ENCODE measurements at regions not wholly inside any gene's neighbourhood (a gene's known extent, or its start where the extent isn't known, plus 50 kb on each side); places are given as distances from the start of the nearest gene placed in this dataset.

DNA sequence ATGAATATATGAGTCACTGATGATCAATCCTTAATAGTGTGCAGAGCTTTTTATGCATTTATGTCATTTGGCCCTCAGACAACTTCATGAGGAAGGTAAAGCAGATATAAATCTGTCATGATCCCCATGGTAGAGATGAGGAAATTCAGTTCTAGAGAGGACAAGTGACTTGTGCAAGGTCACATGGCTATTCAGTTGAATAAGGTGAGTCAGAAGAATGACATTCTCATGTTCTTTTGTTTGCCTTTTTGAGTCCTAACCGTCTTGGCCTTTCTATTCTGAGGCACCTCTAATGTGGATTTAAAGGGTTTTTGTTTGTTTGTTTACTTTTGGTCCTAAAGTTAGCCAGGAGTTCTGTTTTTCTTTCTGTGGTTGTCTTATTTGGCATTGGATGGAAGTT, 116.2 kb upstream of the ELAC2 start:
- TF ChIP-seq, protein P1, sequence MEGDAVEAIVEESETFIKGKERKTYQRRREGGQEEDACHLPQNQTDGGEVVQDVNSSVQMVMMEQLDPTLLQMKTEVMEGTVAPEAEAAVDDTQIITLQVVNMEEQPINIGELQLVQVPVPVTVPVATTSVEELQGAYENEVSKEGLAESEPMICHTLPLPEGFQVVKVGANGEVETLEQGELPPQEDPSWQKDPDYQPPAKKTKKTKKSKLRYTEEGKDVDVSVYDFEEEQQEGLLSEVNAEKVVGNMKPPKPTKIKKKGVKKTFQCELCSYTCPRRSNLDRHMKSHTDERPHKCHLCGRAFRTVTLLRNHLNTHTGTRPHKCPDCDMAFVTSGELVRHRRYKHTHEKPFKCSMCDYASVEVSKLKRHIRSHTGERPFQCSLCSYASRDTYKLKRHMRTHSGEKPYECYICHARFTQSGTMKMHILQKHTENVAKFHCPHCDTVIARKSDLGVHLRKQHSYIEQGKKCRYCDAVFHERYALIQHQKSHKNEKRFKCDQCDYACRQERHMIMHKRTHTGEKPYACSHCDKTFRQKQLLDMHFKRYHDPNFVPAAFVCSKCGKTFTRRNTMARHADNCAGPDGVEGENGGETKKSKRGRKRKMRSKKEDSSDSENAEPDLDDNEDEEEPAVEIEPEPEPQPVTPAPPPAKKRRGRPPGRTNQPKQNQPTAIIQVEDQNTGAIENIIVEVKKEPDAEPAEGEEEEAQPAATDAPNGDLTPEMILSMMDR (IDR thresholded peaks at IDR 0.05; ENCODE audit: insufficient read depth, low read depth, low read length, missing control alignments) = no peak
- no peak for DNase-seq (ENCODE audit: low read depth)

DNA sequence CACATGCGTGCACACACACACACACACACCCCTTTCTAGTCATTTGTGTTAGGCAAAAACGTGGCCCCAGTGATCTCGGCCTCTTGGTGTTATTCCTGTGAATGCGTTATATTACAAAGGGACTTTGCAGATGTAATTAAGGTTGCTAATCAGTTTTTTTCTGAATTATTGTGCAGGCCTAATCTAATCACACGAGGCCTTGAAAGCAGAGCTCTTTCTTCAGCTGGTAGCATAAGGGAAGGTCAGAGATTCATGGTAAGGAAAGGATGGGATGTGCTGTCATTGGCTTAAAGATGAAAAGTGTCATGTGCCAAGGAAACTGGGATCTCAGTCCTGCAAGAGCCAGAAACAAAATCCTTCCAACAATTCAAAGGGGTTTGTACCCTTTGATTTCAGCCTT, 113.4 kb upstream of the ELAC2 start:
- no peak overlapping the region for H3K4me3 ChIP-seq (ENCODE audit: low read length)
- TF ChIP-seq, protein P1 (IDR thresholded peaks at IDR 0.05; ENCODE audit: insufficient read depth, low read depth, low read length, missing control alignments) = no peak
- DNase-seq (ENCODE audit: low read depth) = no peak

More for the DNA sequence above, 116.2 kb upstream of the ELAC2 start:
- H3K4me3 ChIP-seq (ENCODE audit: low read length) = no peak overlapping the region

DNA sequence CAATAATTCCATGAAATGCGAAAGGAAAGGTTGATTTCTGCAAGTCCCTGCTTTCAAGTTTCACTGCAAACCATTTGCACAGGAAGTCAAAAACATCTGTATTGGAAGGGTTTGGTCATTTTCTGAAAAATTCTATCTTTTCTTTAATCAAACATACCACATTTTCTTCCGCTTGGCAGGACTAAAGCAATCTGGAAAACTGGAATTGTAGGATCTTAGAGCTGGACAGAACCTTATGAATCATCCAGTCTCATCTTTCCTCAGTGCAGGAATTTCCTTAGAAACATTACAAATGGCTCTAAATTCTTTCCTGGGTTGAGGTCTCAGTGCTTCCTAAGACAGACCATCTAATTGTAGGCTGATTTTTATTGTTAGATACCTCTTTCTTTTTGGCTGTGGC, 111.5 kb upstream of the ELAC2 start:
- DNase-seq (ENCODE audit: low read depth) = no peak
- TF ChIP-seq, protein P1 (IDR thresholded peaks at IDR 0.05; ENCODE audit: insufficient read depth, low read depth, low read length, missing control alignments) = no peak
- no peak overlapping the region for H3K4me3 ChIP-seq (ENCODE audit: low read length)

- H3K4me3 ChIP-seq (ENCODE audit: low read length) = no peak overlapping the region
- TF ChIP-seq, protein P1 (IDR thresholded peaks at IDR 0.05; ENCODE audit: insufficient read depth, low read depth, low read length, missing control alignments) = no peak
- no peak for DNase-seq (ENCODE audit: low read depth)
These were observed 110.8 kb upstream of the ELAC2 start for GRCh38 chr17:13128676-13129075.

GRCh38 chr17:13127921-13128602, 110.2 kb upstream of the ELAC2 start:
- no peak overlapping the region for H3K4me3 ChIP-seq (ENCODE audit: low read length)
- TF ChIP-seq, protein P1 (IDR thresholded peaks at IDR 0.05; ENCODE audit: insufficient read depth, low read depth, low read length, missing control alignments) = no peak
- DNase-seq (ENCODE audit: low read depth) = no peak

DNA sequence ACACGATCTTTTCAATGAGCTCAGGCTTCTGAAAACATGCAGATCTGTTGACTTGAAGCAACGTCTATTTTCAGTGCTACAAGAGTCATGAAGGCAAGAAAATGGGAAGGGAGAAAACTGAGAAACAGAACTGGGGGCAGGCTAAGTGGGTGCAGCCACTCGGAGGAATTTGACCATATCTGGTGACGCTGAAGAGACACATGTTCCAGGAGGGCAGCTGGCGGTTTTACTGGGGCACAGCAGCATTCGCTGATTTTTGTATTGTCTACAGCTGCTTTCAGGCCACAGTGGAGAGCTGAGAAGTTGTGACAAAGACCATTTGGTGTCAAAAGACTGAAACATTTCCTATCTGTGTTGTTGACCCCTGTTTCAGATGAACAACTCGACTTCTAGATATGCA, 103.0 kb upstream of the ELAC2 start:
- H3K4me3 ChIP-seq (ENCODE audit: low read length) = no peak overlapping the region
- TF ChIP-seq, protein P1 (IDR thresholded peaks at IDR 0.05; ENCODE audit: insufficient read depth, low read depth, low read length, missing control alignments) = no peak
- no peak for DNase-seq (ENCODE audit: low read depth)

- no peak overlapping the region for H3K4me3 ChIP-seq (ENCODE audit: low read length)
- DNase-seq (ENCODE audit: low read depth) = no peak
- TF ChIP-seq, protein P1 (IDR thresholded peaks at IDR 0.05; ENCODE audit: insufficient read depth, low read depth, low read length, missing control alignments) = no peak
These were observed 100.5 kb upstream of the ELAC2 start for GRCh38 chr17:13118311-13118710.
